Neutrophil (primary cell): ENCODE measurements at regions not wholly inside any gene's neighbourhood (a gene's known extent, or its start where the extent isn't known, plus 50 kb on each side); places are given as distances from the start of the nearest gene placed in this dataset.

Source experiments
- H3K27ac ChIP-seq: fragments of 200-600 bp; sonication (generic); 2 replicates; pipeline ENCODE4 v1.5.1; 2016; ENCODE audit warnings: mild to moderate bottlenecking, moderate library complexity
- H3K27me3 ChIP-seq: fragments of 200-600 bp; sonication (generic); 2 replicates; pipeline ENCODE4 v1.6.0; 2016; ENCODE audit warnings: mild to moderate bottlenecking
- H3K36me3 ChIP-seq: fragments of 200-600 bp; sonication (generic); 2 replicates; pipeline ENCODE4 v1.5.1; 2017
- H3K4me1 ChIP-seq, 2 experiments: fragments of 200-600 bp in 1 of 2; sonication (generic) in 1 of 2; 1 replicate in 1 of 2; 2 replicates in 1 of 2; pipeline versions ENCODE4 v1.5.1 to v1.6.1; 2013 to 2016; ENCODE audit warnings: low read depth in 1 of 2, low read length in 1 of 2, mild to moderate bottlenecking in 1 of 2, moderate library complexity in 1 of 2; ENCODE audit not compliant: control insufficient read depth in 1 of 2, insufficient read depth in 1 of 2
- H3K4me3 ChIP-seq, 2 experiments: fragments of 200-600 bp in 1 of 2; sonication (generic) in 1 of 2; 1 replicate in 1 of 2; 2 replicates in 1 of 2; pipeline ENCODE4 v1.5.1; 2013 to 2016; ENCODE audit warnings: low read depth in 1 of 2, low read length in 1 of 2, mild to moderate bottlenecking in 1 of 2, moderate library complexity in 1 of 2
- H3K9me3 ChIP-seq: fragments of 200-600 bp; sonication (generic); 2 replicates; pipeline ENCODE4 v1.5.1; 2016
- CTCF ChIP-seq: fragments of 200-600 bp; sonication (generic); IDR thresholded peaks from 2 replicates; pipeline ENCODE4 v1.5.1; 2016; ENCODE audit warnings: antibody characterized with exemption

- Histone ChIP-seq H3K4me3 (no peak overlapping the region), H3K9me3 (no peaks in the 10 kb centered on the region), H3K36me3 (no peaks in the 10 kb centered on the region), H3K27ac (no peak overlapping the region), H3K4me1 (no peaks in the 10 kb centered on the region), H3K27me3 (no peaks in the 10 kb centered on the region)
- no peak for TF ChIP-seq CTCF
Observed at GRCh38 chr1:209219791-209220524, 363.6 kb upstream of the CAMK1G start.

- Histone ChIP-seq H3K4me1 (no peaks in the 10 kb centered on the region), H3K9me3 (no peaks in the 10 kb centered on the region), H3K27ac (no peak overlapping the region), H3K27me3 (no peaks in the 10 kb centered on the region), H3K4me3 (no peak overlapping the region), H3K36me3 (no peaks in the 10 kb centered on the region)
- no peak for TF ChIP-seq CTCF
Observed at GRCh38 chr1:209222826-209223225, 360.7 kb upstream of the CAMK1G start.

DNA sequence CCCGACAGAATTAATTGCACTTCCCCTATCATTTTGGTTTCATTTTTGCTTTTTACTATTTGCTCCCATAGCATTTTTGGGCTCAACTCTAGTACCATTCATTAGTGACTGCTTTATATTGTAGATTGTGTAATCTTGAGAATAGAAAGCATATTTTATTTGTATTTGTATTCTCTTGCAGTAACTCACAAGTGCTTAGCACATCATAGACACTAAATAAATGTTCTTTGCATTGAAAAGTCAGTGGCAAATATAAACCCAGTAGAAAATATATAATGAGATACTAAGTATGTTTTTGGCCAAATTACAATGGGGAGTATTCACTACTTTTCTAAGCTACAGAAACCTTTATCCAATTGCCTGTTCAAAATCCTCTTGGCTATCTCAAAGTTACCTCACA, 359.7 kb upstream of the CAMK1G start:
- Histone ChIP-seq H3K36me3 (no peaks in the 10 kb centered on the region), H3K27me3 (no peaks in the 10 kb centered on the region), H3K4me3 (no peak overlapping the region), H3K9me3 (no peaks in the 10 kb centered on the region), H3K4me1 (no peaks in the 10 kb centered on the region), H3K27ac (no peak overlapping the region)
- no peak for TF ChIP-seq CTCF

- no peak overlapping the region for H3K27ac ChIP-seq
- no peak overlapping the region for H3K4me3 ChIP-seq
- H3K36me3 ChIP-seq = no peaks in the 10 kb centered on the region
- no peaks in the 10 kb centered on the region for H3K4me1 ChIP-seq
- TF ChIP-seq CTCF = no peak
- no peaks in the 10 kb centered on the region for H3K9me3 ChIP-seq
- H3K27me3 ChIP-seq = peaks cover 5% of the 10 kb centered on the region
Observed at GRCh38 chr1:209224886-209225285, 358.6 kb upstream of the CAMK1G start.

- no peak overlapping the region for H3K27ac ChIP-seq
- no peaks in the 10 kb centered on the region for H3K36me3 ChIP-seq
- no peaks in the 10 kb centered on the region for H3K9me3 ChIP-seq
- no peaks in the 10 kb centered on the region for H3K4me1 ChIP-seq
- H3K27me3 ChIP-seq = peaks cover 27% of the 10 kb centered on the region
- no peak for TF ChIP-seq CTCF
- no peak overlapping the region for H3K4me3 ChIP-seq
Observed at GRCh38 chr1:209227171-209227570, 356.3 kb upstream of the CAMK1G start.
